A673 (cell line): ENCODE measurements at regions not wholly inside any gene's neighbourhood (a gene's known extent, or its start where the extent isn't known, plus 50 kb on each side); places are given as distances from the start of the nearest gene placed in this dataset.

Source experiments
- EZH2 ChIP-seq: fragments of 200-600 bp; sonication (generic); IDR thresholded peaks from 2 replicates; pipeline ENCODE4 v1.6.1; 2017; ENCODE audit warnings: borderline replicate concordance, low read depth, mild to moderate bottlenecking, mixed read lengths, antibody characterized with exemption, low read length; ENCODE audit not compliant: poor library complexity, severe bottlenecking
- TF ChIP-seq, protein P1 (sequence below): fragments of 300-800, 200-600 bp; sonication (generic); conservative IDR thresholded peaks from 2 replicates; pipeline ENCODE4 v1.5.1; 2017; ENCODE audit warnings: low read depth, mild to moderate bottlenecking, antibody characterized with exemption, low read length, moderate library complexity, mixed read lengths

DNA sequence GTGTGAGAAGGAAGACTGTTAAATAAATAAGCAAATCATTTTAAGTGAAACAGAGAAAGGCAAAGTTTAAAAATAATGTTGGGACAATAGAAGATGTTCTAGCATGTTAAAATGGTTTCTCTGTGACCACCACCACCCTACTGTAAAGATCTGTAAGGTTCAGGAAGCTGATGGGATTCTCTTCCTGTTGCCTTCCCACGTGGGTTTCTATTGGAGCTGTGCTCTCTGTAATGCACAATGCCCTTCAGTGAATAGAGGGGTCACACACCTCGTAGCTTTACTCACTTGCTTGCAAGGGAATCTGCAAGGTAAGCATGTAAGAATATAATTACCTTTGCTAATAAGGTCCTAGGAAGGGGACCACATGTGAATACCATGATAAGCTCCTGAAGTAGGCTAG lies 170.5 kb downstream of the CASP12 start:
- TF ChIP-seq, protein P1, sequence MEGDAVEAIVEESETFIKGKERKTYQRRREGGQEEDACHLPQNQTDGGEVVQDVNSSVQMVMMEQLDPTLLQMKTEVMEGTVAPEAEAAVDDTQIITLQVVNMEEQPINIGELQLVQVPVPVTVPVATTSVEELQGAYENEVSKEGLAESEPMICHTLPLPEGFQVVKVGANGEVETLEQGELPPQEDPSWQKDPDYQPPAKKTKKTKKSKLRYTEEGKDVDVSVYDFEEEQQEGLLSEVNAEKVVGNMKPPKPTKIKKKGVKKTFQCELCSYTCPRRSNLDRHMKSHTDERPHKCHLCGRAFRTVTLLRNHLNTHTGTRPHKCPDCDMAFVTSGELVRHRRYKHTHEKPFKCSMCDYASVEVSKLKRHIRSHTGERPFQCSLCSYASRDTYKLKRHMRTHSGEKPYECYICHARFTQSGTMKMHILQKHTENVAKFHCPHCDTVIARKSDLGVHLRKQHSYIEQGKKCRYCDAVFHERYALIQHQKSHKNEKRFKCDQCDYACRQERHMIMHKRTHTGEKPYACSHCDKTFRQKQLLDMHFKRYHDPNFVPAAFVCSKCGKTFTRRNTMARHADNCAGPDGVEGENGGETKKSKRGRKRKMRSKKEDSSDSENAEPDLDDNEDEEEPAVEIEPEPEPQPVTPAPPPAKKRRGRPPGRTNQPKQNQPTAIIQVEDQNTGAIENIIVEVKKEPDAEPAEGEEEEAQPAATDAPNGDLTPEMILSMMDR, result no peak
- TF ChIP-seq EZH2, result no peak
